ENCODE measurements at regions not wholly inside any gene's neighbourhood (a gene's known extent, or its start where the extent isn't known, plus 50 kb on each side); places are given as distances from the start of the nearest gene placed in this dataset.

DNA sequence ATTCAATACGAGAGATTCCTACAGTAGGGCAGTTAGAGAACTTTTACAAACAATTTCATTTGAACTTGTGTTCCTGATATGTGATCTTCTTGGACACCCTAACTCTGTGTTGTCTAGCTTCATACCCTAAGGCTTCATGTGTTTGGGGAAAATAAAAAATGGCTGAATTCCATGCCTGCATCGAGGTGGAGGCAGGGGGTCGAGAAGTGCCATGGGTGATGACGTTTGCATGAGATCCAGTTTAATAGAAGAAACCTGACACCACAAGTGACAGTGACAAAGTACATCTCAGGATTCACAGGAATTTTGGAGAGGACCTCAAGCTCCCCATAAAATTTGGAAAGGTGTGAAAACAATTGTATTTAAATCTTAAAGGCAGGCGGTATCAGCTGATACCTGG lies 169.2 kb upstream of the NABP1 start:
- no peak for ATAC-seq
- DNase-seq (ENCODE audit: low spot score), result no peak
- intact Hi-C loops (cut with DNase I), result no loop called here

GRCh38 chr2:191512216-191512835 lies 165.6 kb upstream of the NABP1 start:
- ATAC-seq (no peak), DNase-seq (ENCODE audit: low spot score) (no peak)
- intact Hi-C loops (cut with DNase I), result no loop called here

DNA sequence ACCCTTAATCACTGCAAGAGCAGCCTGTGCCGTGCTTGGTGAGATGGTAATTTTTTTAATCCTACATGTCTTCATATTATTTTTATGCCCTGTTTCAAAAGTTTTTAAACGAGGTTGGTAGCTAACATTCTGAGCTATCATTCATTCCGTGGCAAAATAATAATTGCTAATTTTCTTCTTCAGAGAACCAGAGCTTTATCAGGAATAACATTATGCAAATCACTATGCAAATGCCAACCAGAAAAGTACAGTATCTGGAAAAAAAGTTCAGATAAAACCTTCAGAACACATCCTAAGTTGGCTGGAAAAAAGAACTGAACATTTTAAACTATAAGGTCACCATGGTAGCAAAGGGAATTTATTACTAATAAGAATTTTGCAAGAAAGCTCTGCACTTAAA lies 165.1 kb upstream of the NABP1 start:
- intact Hi-C loops (cut with DNase I), result no loop called here
- no peak for ATAC-seq

GRCh38 chr2:191514613-191515012 lies 163.3 kb upstream of the NABP1 start:
- intact Hi-C loops (cut with DNase I), result no loop called here
- peak; percentile 9 for ATAC-seq
- no peak for DNase-seq (ENCODE audit: low spot score)

More for the DNA sequence above, 165.1 kb upstream of the NABP1 start:
- no peak for DNase-seq (ENCODE audit: low spot score)

DNA sequence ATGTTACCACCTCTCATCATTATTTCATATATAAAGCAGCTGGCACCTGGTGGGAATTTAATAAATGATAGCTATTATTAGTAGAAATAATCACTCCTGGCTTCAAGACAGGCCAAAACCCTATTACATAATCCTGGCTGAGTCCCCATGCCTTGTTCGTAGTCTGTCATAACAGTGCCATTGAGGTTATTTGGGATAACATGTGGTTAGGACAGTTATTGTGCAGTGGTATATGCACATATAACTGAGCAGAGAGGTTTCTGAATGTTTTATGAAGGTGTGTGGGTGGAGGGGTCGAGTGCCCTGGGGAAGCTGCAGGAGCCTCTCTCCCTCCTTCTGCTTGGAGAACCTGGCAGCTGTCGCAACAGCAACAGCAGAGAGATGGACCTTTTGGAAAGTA lies 162.4 kb upstream of the NABP1 start:
- ATAC-seq (peak; percentile 79), DNase-seq (ENCODE audit: low spot score) (no peak)

DNA sequence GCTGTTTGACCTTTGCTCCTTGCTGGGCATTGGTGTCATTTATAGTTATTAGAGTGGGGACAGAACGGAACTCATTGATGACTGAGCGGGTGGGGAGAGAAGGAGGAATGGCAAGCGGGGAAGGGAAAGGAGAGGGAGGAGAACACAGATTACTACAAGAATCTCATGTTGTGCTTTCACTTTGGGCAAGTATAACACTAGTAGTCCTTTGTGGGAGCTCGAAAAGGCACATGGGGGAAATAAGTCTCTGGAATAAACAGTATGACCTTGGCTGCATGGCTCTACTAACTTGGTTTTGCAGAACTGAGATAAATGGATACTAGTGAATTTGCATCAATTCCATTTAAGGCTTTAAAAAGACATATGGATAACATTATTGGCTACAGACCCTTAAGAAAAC lies 161.7 kb upstream of the NABP1 start:
- DNase-seq (ENCODE audit: low spot score), result no peak
- ATAC-seq, result peak; percentile 73
- intact Hi-C loops (cut with DNase I), result no loop called here

More for the DNA sequence above, 162.4 kb upstream of the NABP1 start:
- intact Hi-C loops (cut with DNase I), result no loop called here

DNA sequence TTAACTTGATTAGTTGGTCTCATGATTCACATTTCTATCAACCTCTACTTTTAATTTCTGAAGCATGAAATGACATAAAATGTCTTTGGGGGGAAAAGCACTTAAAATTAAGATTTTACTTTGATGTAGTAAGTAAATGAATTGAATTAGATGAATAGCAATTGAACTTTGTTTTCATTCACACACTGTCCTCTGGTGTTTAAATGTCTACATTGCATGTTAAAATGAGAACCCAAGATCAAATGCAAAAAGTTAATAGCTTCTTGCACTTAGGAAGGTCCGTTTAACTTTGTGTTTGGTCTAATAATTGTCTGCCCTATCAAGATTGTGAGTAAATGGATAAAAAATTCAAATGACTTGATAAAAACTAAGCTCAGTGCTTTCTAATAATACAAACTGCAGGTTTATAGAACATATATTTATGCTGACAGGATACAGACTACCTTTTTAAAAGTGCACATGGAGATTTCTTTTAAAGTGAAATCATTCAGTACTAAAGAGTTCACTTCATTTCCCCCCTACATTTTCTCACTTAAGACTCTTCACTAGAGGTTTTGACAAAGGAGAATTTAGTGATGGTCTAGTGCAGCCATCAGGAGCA lies 156.2 kb upstream of the NABP1 start:
- intact Hi-C loops (cut with DNase I), result loop anchor here (10.0 kb wide), 1 partner anchor 357 kb away; no protein-coding TSS in a partner anchor
- DNase-seq (ENCODE audit: low spot score), result no peak
- no peak for ATAC-seq

GRCh38 chr2:191522478-191523120 lies 155.3 kb upstream of the NABP1 start:
- DNase-seq (ENCODE audit: low spot score), result no peak
- intact Hi-C loops (cut with DNase I), result loop anchor here (10.0 kb wide), 1 partner anchor 358 kb away; no protein-coding TSS in a partner anchor
- ATAC-seq, result no peak

DNA sequence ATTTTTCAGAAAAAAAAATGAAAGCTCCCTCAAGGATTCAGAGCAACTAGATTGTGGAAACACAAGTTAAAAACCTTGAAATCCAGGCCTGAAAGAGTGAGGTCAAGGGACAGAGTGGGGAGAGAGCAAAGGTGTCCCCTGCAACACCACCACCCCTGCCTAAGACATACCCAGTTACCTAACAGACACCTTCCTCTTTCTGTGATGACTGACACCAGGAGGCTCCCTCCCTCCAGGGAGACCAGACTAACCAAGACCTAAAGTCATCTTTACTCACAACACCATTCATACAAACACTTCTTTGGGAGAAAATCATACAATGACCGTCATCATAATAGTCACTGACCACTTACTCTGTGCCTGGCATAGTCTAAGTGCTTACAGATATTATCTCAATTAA lies 151.8 kb upstream of the NABP1 start:
- DNase-seq (ENCODE audit: low spot score) (no peak), ATAC-seq (no peak)
- intact Hi-C loops (cut with DNase I), result loop anchor here (10.0 kb wide), 1 partner anchor 361 kb away; no protein-coding TSS in a partner anchor

- no peak for DNase-seq (ENCODE audit: low spot score)
- intact Hi-C loops (cut with DNase I), result loop anchor here (10.0 kb wide), 1 partner anchor 362 kb away; no protein-coding TSS in a partner anchor
- ATAC-seq, result no peak
Measured at GRCh38 chr2:191526536-191526935, 151.4 kb upstream of the NABP1 start.

GRCh38 chr2:191526953-191527556 lies 150.9 kb upstream of the NABP1 start:
- intact Hi-C loops (cut with DNase I), result loop anchor here (10.0 kb wide), 1 partner anchor 362 kb away; no protein-coding TSS in a partner anchor
- DNase-seq (ENCODE audit: low spot score) (no peak), ATAC-seq (no peak)

DNA sequence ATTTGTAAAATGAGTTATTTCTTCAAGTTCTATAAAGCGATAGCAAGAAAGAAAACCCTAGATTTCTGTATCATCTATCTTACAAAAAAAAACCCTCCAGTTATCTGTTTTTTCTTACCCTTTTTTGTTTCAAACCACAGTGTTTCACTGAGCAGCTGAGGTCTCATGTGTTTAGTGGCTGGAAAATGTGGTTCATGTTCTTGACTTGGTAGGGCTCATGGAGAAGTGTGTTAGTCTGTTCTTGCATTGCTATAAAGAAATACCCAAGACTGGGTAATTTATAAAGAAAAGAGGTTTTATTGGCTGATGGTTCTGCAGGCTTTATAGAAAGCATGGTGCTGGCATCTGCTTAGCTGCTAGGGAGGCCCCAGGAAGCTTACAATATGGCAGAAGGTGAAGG lies 147.3 kb upstream of the NABP1 start:
- intact Hi-C loops (cut with DNase I), result no loop called here
- no peak for DNase-seq (ENCODE audit: low spot score)
- no peak for ATAC-seq

DNA sequence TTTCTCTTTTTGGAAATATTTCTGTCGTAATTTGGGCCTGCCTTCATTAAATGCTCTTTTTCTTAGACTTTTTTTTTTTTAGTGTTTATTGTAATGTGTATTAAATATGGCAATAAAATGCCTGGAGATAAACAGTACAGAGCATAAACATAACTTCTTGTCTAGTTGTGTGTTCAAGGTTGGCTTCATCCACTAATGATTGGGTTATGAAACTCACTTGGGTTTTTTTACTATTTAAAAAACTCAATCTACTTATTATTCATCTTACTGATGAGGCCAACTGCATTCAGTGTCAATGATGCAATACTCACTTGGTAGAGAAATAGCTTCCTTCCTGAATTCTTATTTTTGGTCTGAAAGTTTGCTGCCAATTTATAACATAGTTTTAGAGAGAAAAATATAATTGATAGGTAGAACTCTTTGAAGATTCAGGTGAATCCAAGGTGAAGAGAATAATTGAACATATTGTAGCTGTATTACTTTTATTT lies 144.2 kb upstream of the NABP1 start:
- intact Hi-C loops (cut with DNase I), result no loop called here
- DNase-seq (ENCODE audit: low spot score) (no peak), ATAC-seq (no peak)

DNA sequence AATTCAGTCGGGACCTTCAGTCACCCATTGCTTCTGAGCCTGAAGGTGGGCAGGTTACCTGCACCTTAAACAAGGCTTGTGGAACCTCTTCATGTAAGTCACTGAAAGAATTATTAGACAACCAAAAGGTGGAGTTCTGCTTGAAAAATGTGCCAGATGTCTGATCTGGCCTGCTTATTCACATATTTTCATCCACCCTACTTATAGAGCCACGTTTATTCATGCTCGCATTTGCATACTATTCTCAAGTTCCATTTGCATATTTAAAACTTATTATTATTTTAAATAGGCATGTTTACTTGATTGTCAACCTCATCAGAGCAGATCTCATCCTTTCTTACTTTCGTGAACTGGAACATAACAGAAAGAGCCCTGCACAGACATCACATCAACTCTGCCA lies 140.0 kb upstream of the NABP1 start:
- no peak for DNase-seq (ENCODE audit: low spot score)
- intact Hi-C loops (cut with DNase I), result no loop called here
- no peak for ATAC-seq

GRCh38 chr2:191538334-191538903 lies 139.5 kb upstream of the NABP1 start:
- ATAC-seq, result no peak
- intact Hi-C loops (cut with DNase I), result no loop called here
- no peak for DNase-seq (ENCODE audit: low spot score)

GRCh38 chr2:191539068-191539467 lies 138.9 kb upstream of the NABP1 start:
- no peak for ATAC-seq
- DNase-seq (ENCODE audit: low spot score), result no peak
- intact Hi-C loops (cut with DNase I), result no loop called here

- ATAC-seq (no peak), DNase-seq (ENCODE audit: low spot score) (no peak)
- intact Hi-C loops (cut with DNase I), result no loop called here
Measured at GRCh38 chr2:191540681-191541080, 137.3 kb upstream of the NABP1 start.

GRCh38 chr2:191543708-191544107 lies 134.2 kb upstream of the NABP1 start:
- intact Hi-C loops (cut with DNase I), result no loop called here
- DNase-seq (ENCODE audit: low spot score) (no peak), ATAC-seq (peak; percentile 44)

GRCh38 chr2:191544461-191545062 lies 133.4 kb upstream of the NABP1 start:
- DNase-seq (ENCODE audit: low spot score), result no peak
- ATAC-seq, result no peak
- intact Hi-C loops (cut with DNase I), result no loop called here

Measured in sciatic nerve (tissue), 2 donors.